Activated T-cell treated with anti-CD3 and anti-CD28 coated beads, Interleukin-2, amount 50 U/mL, for 48 hours (primary cell): ENCODE measurements at regions not wholly inside any gene's neighbourhood (a gene's known extent, or its start where the extent isn't known, plus 50 kb on each side); places are given as distances from the start of the nearest gene placed in this dataset.

Experiments
- DNase-seq, 2 experiments: peaks; one replicate each; pipeline ENCODE4 v3.0.0-alpha.2; 2020

GRCh38 chr1:181142096-181142958 lies 53.8 kb downstream of the IER5 start:
- DNase-seq, result peak; percentile 95

DNA sequence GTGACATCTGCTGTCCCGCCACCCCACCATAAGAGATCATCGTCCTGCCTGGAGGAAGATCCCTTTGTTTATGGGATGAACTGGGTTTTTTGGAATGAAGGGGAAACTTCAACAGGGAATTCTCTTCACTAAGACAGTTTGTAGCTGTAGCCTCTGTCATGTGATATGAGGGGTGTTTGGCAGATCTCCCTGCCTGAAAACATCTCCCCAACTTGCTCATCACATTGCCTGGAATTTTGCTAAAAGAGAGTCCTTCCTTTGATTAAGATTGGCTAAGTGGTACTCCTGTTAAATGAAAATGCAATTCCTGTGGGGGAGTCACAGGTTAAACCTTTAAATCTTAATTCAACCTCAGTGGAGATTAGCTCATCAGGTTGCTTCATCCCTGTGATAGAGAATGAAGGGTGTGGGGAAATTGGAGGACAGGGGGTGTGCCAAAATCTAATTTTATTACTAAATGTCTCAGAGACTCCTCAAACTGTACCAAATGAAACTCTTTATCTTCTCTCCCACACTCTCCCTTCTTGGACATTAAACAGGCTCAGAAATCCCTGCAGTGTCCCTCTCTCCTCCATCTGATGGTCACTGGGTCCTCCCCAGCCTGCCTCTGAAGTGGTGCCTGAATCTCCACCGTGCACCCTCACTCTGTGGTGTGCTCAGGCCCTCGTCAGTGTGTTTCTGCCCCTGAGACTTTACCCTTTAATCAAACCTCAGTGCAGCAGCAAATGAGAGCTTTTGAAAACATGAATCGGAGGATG lies 54.8 kb downstream of the IER5 start:
- no peak for DNase-seq

- no peak for DNase-seq
Observed at GRCh38 chr1:181144238-181144637, 55.7 kb downstream of the IER5 start.

GRCh38 chr1:181148636-181149035 lies 60.1 kb downstream of the IER5 start:
- no peak for DNase-seq

- DNase-seq, result peak; percentile 70 to 76
Observed at GRCh38 chr1:181149326-181150125, 61.0 kb downstream of the IER5 start.

GRCh38 chr1:181150273-181150672 lies 61.8 kb downstream of the IER5 start:
- DNase-seq, result no peak

GRCh38 chr1:181150842-181151241 lies 62.3 kb downstream of the IER5 start:
- DNase-seq, result no peak

DNA sequence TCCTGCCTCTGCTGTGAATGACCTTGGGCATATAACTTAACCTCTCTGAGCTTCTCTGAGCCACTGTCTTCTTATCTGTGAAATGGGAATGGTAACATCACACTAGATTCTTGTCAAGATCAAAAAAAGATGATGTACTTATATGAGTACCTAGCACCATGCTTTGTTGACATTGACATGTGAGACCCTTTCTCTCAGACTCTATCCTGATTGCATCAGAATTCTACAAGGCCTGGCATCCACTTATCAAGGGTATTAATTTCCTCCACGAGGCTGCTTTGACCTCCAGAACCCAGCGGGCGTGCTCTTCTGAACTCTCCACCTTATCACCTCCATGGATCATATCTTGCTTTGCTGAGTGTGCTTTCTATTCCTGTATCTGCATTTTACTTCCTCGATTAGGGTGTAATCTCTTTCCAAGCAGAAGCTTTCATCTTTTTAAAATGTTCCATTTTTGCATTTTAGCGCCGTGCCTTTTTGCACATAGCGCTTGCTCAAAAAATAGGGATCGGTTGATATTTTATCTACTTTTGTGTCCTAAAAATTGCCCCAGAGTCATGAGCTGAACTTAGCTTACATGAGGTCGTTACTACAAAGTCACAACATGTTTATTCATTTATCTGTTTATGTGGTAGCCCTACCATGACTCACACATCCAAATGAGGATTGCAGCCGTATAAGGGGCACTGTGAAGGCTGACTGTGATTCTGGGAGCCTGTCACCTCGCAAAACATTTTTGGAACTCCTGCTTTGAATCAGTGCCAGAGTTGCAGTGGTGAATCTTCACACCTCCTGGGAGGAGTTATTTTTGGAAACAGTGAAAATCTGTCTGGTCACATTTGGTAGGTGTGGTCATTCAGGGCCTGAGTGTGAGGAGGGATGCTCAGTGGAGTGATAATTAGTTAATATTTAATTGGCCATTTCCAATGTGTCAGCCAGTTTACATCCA lies 63.2 kb downstream of the IER5 start:
- no peak for DNase-seq

GRCh38 chr1:181152892-181153633 lies 64.6 kb downstream of the IER5 start:
- no peak for DNase-seq

- no peak for DNase-seq
Observed at GRCh38 chr1:181153634-181153961, 65.1 kb downstream of the IER5 start.

GRCh38 chr1:181155339-181155738 lies 66.8 kb downstream of the IER5 start:
- DNase-seq, result no peak

DNA sequence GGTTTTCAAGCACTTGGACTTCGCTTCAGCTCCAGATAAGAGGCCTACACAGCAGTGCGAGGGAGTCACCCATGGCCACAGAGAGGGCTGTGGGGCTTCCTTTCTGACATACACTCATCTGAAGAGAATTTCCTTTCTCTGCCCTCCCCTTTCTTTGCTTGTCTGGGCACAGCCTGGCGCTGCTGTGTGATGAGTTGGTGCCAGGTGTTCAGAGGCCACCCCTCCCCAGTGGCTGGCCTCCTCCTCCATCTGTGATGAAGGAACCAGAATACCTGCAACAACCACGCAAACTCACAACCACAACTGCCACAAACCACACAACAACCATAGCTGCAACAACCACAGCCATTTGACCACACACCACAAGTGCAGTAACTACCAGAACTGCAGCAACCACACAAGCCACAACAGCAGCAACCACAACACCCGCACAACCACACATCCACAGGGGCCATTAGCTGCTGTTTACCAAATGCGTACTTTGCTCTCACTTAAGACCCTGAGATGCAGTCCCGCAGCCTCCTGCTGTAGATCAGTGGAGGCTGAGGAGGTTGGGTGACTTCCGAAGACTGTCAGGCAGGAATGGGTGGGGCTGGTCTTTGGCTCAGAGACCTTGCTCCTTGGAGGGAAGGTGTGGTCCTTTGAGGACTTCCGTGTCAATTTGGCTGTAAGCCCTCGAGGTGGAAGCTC lies 71.1 kb downstream of the IER5 start:
- DNase-seq, result peak; percentile 68 to 70

DNA sequence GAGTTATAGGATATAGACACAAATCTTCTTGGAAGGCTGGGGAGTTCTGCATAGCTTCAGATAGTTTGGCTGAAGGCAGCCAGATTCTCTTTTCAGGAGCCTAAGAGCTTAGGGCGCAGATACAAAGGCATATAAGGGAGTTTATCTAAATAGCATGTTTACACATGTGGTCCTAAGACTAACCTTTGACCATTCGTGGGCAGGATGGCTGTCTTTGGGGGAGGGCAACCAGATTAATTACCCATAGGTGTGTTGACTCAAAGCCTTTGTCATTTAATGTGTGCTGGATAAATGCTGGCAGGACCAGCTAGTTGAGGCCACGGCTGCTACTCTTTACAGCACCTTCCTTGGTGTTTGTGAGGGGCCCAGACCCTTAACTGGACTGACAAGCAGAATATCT lies 71.8 kb downstream of the IER5 start:
- DNase-seq, result no peak

GRCh38 chr1:181160998-181161870 lies 72.7 kb downstream of the IER5 start:
- DNase-seq, result no peak

- no peak for DNase-seq
Observed at GRCh38 chr1:181163662-181164061, 75.2 kb downstream of the IER5 start.

- peak; percentile 78 to 79 for DNase-seq
Observed at GRCh38 chr1:181166377-181167196, 78.1 kb downstream of the IER5 start.

DNA sequence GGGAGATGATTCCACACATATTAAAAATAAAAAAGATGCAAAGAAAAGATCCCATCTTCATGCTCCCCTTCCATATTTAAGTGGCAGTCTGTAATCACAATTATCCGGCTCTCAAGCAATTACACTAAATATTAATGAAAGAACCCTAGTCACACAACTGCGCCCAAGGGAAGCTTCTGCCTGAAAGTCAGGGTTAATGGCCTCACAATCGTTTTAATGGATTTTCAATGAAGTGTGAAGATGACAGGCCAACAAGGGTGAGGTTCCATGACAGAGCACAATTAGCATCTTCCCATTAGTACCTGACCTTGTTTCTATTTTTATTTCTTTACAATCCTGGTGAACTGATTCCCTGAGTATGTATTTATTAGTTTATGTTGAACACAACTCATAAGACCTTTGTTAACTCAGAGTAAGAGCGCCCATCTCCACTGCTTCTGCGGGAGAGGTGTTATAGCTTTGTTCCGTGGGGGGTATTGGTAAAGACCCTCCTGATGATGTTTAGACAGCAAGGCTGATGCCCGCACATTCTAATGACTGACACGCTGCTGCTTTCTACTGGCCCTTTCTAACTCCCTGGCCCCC lies 80.9 kb downstream of the IER5 start:
- DNase-seq, result no peak

DNA sequence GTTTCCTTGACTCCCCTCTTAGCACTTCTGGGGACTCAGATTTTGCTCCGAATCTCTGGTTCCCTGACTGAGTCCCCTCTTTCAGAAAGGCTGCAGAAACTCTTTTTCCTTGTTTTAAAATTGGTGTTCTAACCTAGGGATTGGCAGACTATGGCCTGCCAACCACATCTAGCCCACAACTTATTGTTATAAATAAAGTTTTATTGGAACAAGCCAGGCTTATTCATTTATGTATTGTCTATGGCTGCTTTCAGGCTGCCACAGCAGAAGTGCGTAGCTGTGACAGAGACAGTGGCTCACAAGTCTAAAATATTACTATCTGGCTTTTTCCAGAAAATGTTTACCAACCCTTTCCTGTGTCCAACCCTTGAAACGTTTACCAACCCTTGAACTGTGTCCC lies 81.7 kb downstream of the IER5 start:
- DNase-seq, result no peak

GRCh38 chr1:181172082-181172481 lies 83.6 kb downstream of the IER5 start:
- no peak for DNase-seq
